ENCODE measurements at regions not wholly inside any gene's neighbourhood (a gene's known extent, or its start where the extent isn't known, plus 50 kb on each side); places are given as distances from the start of the nearest gene placed in this dataset.

DNA sequence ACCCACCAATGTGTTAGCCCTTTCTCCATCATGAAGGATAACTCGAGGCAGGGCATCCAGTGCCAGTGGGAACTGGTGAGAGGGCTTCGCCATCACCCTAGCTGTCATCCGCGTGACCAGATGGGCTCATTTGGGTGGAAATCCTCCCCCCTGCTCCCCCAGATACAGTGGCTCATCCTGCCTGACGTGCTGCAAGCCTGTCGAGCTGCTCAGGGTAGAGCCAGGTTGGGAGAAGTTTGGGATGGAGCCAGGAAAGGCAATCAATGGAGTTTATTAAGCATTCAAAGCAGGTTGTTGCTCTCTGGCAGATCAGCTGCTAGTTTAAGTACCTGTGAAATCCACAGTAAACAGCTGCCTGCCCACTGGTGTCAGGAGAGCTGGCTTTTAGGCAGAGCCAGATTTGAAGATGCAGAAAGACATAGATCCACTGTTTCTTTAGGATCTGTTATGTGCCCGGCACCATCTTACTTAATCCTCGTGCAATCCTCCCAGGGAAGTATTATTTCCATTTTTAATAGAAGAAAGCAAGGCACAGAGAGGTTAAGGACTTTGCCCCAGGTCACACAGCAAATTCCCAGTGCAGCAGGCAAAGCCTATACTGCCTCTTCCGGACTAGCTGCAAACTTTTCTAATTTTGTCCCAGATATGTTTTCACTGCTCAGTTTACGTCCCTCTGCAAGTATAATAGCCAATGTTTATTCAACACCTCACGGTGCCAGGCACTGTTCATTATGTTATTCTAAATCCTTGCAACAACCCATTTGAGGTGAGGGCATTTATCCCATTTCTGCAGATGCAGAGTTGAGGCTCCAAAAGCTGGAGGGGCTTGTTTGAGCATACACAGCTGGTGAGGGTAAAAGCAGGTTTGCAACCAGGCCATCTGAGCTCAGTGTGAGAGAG, 54.1 kb upstream of the KCNG1 start:
- TF ChIP-seq, protein P1, sequence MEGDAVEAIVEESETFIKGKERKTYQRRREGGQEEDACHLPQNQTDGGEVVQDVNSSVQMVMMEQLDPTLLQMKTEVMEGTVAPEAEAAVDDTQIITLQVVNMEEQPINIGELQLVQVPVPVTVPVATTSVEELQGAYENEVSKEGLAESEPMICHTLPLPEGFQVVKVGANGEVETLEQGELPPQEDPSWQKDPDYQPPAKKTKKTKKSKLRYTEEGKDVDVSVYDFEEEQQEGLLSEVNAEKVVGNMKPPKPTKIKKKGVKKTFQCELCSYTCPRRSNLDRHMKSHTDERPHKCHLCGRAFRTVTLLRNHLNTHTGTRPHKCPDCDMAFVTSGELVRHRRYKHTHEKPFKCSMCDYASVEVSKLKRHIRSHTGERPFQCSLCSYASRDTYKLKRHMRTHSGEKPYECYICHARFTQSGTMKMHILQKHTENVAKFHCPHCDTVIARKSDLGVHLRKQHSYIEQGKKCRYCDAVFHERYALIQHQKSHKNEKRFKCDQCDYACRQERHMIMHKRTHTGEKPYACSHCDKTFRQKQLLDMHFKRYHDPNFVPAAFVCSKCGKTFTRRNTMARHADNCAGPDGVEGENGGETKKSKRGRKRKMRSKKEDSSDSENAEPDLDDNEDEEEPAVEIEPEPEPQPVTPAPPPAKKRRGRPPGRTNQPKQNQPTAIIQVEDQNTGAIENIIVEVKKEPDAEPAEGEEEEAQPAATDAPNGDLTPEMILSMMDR (IDR thresholded peaks at IDR 0.05; ENCODE audit: extremely low read depth in 1 of 2, insufficient read depth in 1 of 2, low read depth in 1 of 2, low read length in 2 of 2), result no peak
- TF ChIP-seq POLR2AphosphoS5 (IDR thresholded peaks at IDR 0.05; ENCODE audit: insufficient read depth, low read depth, low read length) (no peak), POLR2A (IDR thresholded peaks at IDR 0.05; ENCODE audit: low read depth, low read length) (no peak), MYC (IDR thresholded peaks at IDR 0.05; ENCODE audit: low read depth, low read length) (no peak), EZH2 (IDR thresholded peaks at IDR 0.05; ENCODE audit: borderline replicate concordance, low read depth, low read length, severe bottlenecking) (no peak), JUN (IDR thresholded peaks at IDR 0.05; ENCODE audit: borderline replicate concordance, insufficient read depth, insufficient read length, low read depth) (no peak), GATA2 (IDR thresholded peaks at IDR 0.05; ENCODE audit: insufficient read depth, insufficient read length, low read depth, low read length) (no peak)
- TF ChIP-seq, protein P2, sequence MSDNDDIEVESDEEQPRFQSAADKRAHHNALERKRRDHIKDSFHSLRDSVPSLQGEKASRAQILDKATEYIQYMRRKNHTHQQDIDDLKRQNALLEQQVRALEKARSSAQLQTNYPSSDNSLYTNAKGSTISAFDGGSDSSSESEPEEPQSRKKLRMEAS (IDR thresholded peaks at IDR 0.05; ENCODE audit: insufficient read depth, insufficient read length), result no peak
